ENCODE measurements at regions not wholly inside any gene's neighbourhood (a gene's known extent, or its start where the extent isn't known, plus 50 kb on each side); places are given as distances from the start of the nearest gene placed in this dataset.
A peak's percentile ranks its signal among the peaks of the same experiment; 100 is the strongest.

GRCh38 chr13:85068231-85068630 is 731.0 kb downstream of the SLITRK6 start:
- no peak for DNase-seq

GRCh38 chr13:85040215-85040614 is 759.0 kb downstream of the SLITRK6 start:
- no peak for DNase-seq

GRCh38 chr13:85031771-85032170 is 767.4 kb downstream of the SLITRK6 start:
- no peak for DNase-seq

GRCh38 chr13:85028035-85028434 is 771.2 kb downstream of the SLITRK6 start:
- no peak for DNase-seq

- peak; percentile 65 for DNase-seq
Measured at GRCh38 chr13:85019121-85019520, 780.1 kb downstream of the SLITRK6 start.

GRCh38 chr13:85013006-85013405 is 786.2 kb downstream of the SLITRK6 start:
- no peak for DNase-seq

- DNase-seq = no peak
Measured at GRCh38 chr13:85009447-85009846, 789.8 kb downstream of the SLITRK6 start.

- no peak for DNase-seq
Measured at GRCh38 chr13:84999252-84999651, 800.0 kb downstream of the SLITRK6 start.

GRCh38 chr13:84998681-84999080 is 800.5 kb downstream of the SLITRK6 start:
- DNase-seq = no peak

GRCh38 chr13:84997858-84998257 is 801.4 kb downstream of the SLITRK6 start:
- no peak for DNase-seq

- DNase-seq = no peak
Measured at GRCh38 chr13:84994582-84994981, 804.6 kb downstream of the SLITRK6 start.

- no peak for DNase-seq
Measured at GRCh38 chr13:84985860-84986259, 813.4 kb downstream of the SLITRK6 start.

- DNase-seq = no peak
Measured at GRCh38 chr13:84983321-84983720, 815.9 kb downstream of the SLITRK6 start.

- no peak for DNase-seq
Measured at GRCh38 chr13:84980571-84980970, 818.6 kb downstream of the SLITRK6 start.

- DNase-seq = no peak
Measured at GRCh38 chr13:84978851-84979250, 820.4 kb downstream of the SLITRK6 start.

- DNase-seq = no peak
Measured at GRCh38 chr13:84973661-84974060, 825.6 kb downstream of the SLITRK6 start.

- DNase-seq = no peak
Measured at GRCh38 chr13:84972907-84973306, 826.3 kb downstream of the SLITRK6 start.

GRCh38 chr13:84962849-84963248 is 836.4 kb downstream of the SLITRK6 start:
- DNase-seq = no peak

- DNase-seq = no peak
Measured at GRCh38 chr13:84962141-84962750, 837.0 kb downstream of the SLITRK6 start.

- no peak for DNase-seq
Measured at GRCh38 chr13:84961023-84961422, 838.2 kb downstream of the SLITRK6 start.

- DNase-seq = no peak
Measured at GRCh38 chr13:84959818-84960217, 839.4 kb downstream of the SLITRK6 start.

- DNase-seq = no peak
Measured at GRCh38 chr13:84954636-84955035, 844.6 kb downstream of the SLITRK6 start.

- no peak for DNase-seq
Measured at GRCh38 chr13:84951128-84951527, 848.1 kb downstream of the SLITRK6 start.

GRCh38 chr13:84946192-84946591 is 853.0 kb downstream of the SLITRK6 start:
- DNase-seq = no peak

- DNase-seq = no peak
Measured at GRCh38 chr13:84940798-84941197, 858.4 kb downstream of the SLITRK6 start.

GRCh38 chr13:84940167-84940566 is 859.1 kb downstream of the SLITRK6 start:
- DNase-seq = no peak
